AML-193 (cell line): ENCODE measurements at regions not wholly inside any gene's neighbourhood (a gene's known extent, or its start where the extent isn't known, plus 50 kb on each side); places are given as distances from the start of the nearest gene placed in this dataset.
"Not testable (repeated sequence)": the region's sequence is repeated elsewhere in the genome, so short reads cannot be mapped to it uniquely, and the experiment has no call there.

Experiments
- DNase-seq, 2 experiments: peaks; one replicate each; lab custom pipeline; 2025; lab: John Stamatoyannopoulos, UW

DNA sequence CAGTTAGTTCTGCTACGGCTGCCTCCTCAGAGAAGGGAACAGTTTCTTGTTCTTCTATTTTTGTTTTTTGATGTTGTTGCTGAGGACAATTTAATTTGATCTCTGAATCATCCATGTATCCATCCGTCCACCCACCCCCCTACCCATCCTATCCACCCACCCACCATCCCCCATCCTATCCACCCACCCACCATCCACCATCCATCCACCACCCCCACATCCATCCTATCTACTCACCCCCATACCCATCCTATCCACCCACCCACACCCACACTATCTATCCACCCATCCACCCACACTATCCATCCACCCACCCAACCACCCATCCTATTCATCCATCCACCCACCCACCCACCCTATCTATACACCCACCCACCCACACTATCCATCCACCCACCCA is 1207.2 kb downstream of the BRD1 start:
- not testable (repeated sequence) for DNase-seq

DNA sequence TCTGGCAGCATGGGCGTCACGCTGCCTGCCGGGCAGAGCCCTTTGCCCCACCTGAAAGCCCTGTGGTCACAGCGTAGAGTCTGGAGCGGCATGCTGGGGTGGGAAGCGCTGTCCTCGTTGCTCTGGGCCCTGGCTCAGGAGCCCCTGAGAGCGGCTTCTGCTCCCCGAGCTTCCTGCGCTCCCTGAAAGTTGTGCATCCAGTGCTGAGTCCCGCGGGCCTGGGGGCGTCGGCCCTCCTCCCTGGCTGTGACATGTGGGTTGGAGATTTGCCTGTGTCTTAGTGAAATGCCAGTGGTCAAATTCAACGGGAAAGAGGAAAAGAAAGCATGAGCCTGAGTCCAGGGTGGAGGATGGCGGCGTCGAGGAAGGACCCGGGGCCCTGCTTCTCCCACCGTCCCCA is 1208.0 kb downstream of the BRD1 start:
- no peak for DNase-seq

DNA sequence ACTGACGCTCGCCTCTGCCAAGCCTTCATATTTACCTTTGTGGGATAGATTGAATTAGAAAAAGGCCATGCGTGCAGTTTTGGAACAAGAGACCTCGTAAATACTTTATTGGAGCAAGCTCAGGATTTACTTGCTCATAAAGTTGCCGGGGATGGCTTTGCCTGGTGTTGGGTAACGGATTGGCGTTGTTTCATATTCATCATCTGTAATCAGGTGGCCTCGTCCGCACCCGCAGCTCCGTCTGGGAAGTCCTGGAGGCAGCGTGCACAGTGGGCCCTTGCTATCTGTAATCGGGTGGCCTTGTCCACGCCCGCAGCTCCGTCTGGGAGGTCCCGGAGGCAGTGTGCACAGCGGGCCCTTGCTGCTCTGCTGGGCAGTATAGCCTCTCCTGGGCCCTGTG is 1209.3 kb downstream of the BRD1 start:
- no peak for DNase-seq

DNA sequence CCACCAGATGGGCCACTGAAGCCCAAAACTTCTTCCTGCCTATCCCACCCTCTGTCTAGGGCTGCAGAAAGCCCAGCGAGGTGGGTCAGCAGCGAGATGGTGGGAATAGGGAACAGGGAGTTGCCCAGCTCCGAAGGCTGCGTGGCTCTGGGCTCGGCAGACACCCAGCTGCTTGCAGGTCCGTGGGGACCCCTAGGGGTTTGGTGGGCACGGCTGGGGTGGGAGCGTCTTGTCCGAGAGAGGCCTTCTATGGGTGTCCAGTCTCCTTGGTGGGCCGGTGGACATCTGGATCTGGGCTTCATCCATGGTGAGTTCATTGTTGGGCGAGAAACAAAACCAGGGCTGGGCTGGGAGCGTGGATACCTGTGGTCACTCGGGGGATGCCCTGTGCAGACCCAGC is 1211.0 kb downstream of the BRD1 start:
- DNase-seq = no peak

DNA sequence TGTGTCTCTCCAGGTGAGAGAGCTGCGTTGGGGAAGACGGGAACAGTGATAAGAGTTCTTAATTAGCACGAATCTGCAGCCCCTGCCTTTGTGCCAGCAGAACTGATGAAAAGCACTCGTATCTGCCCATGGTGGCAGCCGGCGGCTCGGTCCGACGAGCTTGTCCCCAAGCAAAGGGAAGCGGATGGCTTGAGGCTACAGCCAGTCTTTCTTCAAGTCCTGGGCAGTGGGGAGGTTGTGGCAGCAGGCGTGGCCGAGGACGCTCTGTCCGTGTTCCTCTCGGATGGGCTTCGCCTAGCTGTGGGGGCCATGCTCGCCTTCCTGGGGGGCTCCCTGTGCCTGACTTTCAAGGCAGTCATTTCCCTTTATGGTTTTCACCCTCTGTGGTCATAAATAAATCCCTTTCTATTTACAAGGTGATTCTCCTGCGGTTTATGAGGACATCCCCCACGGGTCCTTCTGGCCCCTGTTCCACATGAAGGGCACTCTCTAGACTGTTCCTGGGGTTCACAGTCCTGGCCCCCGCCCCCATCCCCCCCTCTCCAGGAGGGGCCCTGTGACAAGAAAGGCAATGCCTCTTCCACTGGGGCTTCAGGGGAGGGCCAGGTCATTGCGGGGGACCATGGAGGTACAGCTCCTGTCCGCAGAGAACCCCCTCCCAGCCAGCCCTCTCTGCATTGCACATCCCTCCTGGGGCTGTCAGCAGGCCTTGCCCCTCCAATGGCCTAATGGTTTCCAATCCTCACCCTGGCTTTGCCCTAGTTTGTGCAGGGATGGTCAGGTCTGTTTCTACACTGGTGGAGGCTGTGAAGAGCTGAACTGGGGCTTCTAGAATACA is 1212.3 kb downstream of the BRD1 start:
- DNase-seq = no peak

DNA sequence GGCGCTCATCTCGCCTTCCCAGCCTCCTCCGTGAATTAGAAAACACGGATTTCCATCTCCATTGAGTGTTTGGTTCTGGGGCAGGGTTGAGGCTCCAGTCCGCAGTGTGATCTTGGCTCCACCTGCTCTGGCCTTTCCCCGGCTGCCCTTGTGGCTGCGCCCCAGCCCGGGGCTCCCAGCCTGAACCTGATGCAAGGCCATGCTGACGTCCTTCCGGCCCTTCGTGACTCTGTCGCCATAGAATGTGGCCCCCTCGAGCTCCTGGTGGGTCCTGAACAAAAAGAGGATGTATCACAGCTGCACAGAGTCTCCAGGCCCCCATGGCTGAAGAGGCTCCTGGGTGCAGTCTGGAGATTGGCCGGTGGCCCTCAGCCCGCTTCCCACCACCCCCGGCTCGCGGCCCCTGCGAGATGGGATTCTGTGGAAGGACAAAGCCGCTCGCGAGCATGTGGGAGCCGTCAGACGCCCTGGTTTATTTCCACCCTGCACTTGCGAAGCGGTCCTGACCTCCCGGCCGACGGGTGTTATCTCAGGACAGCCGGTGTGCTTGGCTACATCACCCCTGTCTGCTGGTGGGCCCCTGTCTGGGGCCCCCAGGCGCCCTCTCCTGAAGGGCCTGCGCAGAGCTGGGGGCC is 1214.0 kb downstream of the BRD1 start:
- no peak for DNase-seq

DNA sequence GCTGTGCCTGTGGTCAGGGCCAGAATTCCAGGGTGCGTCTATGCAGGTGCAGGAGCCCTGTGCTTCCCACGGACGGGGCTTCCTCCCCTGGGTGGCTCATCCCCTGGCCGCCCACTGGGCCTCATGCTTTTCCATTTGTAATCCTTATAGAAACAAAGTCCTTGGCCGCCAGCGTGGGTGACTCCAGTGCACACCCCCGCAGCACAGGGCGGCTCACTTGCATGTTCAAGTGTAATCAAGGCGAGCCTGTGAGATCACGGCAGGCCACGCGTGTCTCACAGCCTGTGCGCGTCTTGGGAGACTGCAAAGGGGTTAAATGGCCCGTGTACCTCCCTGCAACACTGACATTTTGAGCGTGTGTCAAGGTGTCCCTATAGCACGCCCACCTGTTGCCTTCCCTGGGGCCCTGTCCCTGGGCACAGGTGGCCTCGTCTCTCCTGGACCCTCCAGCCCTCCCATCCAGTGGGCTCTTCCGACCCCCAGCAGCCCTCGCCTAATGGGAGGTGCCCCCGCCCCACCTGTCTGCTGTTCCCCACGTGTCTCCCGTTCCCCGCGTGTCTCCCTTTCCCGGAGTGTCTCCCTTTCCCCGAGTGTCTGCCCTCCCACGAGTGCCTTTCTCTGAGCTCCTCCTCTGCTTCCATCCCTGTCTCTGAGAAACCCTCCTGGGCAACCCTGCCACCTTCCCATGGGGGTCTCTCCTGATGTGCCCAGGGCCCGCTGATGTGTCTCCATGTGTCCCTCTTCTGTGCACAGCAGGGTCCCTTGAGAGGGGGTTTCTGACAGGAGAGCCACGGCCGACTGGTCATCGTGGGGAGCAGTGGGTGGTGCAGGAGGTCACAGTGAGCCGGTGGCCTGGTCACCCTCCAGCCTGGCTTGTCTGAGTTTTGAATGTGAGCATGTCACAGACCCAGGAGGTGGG is 1215.3 kb downstream of the BRD1 start:
- DNase-seq = no peak

DNA sequence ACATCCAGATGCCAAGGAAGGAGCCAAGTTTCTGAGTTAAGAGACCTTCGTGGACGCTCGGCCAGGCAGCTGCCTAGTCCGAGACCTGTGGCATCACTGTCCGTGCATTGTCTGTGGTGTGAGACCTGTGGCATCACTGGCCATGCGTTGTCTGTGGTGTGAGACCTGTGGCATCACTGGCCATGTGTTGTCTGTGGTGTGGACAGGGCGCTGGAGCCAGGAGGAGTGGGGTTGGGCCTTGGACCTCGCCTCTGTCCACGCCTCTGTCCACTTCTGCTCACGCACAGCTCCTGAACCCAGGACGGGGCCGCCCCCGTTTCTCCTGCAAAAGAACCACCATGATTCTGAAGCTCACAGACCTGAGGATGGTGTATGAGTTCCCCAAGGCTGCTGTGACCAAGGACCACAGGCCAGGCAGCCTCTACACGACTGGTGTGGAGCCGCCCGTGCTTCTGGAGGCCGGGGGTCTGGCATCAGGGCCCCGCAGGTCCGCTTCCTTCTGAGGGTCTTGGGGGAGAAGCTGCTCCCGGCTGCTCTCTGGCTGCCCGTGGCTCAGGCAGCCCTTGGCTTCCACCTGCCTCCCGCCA is 1218.3 kb downstream of the BRD1 start:
- no peak for DNase-seq

DNA sequence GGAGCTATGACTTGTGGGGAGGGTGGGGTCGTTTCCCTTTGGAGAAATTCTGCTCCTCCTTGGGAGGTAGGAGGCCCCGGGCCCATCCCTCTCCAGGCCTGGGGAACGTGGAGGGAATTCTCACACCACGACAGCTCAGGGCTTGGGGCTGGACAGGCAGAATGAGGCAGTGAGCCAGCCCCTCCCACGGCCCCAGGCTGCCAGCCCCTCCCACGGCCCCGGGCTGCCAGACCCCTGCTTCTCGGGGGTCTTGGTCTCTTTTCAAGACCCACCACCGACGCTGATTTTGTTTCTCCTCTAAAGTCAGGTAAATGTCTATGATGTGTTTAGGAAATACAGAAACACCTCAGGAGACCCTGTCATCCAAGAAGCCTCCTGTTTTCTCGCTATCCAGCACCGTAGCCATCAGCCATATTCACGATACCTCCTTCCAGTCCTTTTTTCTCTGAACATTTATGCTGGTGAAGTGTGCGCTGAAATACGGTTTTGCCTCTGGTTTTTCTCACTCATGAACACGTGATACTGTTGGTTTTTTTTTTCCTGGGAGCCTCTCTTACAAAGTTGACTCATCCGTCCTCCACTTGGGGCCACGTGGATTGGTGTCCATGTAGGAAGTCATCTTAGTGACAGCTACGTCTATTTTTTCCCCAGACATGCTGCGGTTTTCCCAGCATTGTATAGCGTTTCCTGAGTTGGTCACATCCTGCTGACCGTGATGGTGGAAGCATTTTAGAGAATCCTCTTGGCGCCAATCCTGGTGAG is 1219.6 kb downstream of the BRD1 start:
- DNase-seq = no peak

DNA sequence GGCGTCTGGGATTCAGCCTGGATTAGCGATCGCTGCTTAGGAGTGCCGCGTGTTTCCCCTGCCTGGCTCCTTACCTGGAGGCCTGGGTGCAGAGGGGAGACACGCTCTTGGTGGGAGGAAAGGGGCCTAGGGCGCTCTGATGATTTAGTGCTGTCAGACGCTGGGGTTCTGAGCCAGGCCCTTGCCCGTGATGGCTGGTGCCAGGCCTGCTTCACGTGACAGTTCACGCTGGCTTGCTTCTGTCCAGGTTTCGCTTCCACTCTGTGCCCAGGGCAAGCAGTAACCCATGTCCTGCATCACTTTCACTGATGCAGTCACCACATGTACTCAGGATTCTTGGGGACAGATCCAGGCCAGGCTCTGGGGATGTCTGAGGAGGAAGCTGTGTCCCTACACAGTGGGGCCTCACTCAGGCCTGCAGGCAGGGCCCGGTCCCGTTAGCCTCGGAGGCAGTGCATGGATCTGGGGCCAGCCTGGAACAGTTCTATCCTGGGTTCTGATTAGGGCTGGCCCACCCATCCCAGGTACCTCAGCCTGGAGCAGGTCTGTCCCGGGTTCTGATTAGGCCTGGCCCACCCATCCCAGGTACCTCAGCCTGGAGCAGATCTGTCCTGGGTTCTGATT is 1220.9 kb downstream of the BRD1 start:
- DNase-seq = no peak

DNA sequence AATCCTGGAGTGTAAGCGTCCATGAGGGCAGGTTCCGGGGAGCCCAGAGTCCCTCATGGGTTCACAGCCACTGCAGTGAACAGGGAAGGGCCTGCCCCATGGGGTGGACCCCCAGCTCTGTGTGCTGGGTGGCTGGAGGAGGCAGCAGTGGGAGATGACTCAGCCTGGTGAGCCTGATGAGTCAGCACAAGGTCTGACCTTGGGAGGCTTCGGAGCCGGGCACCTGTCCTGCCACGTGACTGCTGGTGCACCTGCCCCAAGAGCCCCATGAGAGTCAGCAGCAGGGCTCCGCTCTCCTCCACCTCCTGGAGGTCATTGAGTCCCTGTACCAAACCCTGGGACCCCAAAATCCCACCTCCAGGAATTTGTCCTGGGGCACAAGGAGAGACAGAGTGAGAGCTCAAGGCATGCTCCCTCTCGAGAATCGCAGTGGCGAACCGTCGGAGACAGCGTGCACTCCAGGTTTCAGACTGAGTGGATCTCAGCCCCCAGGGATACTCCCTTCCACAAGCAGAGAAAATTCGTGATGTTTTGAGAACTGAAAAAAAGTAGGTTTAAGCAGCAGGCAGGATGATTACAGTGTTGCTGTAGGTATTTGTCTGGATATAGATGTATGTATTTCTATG is 1221.7 kb downstream of the BRD1 start:
- DNase-seq = no peak

DNA sequence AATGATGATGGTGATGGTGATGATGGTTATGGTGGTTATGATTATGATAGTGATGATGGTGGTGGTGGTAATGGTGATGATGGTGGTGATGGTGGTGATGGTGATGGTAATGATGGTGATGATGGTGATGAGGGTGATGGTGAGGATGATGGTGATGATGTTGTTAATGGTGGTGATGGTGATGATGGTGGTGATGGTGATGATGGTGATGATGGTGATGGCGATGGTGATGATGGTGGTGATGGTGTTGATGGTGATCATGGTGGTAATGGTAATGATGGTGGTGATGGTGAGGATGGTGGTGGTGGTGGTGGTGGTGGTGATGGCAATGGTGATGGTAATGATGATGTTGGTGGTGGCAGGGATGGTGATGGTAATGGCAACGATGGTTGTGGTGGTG is 1222.5 kb downstream of the BRD1 start:
- no peak for DNase-seq

DNA sequence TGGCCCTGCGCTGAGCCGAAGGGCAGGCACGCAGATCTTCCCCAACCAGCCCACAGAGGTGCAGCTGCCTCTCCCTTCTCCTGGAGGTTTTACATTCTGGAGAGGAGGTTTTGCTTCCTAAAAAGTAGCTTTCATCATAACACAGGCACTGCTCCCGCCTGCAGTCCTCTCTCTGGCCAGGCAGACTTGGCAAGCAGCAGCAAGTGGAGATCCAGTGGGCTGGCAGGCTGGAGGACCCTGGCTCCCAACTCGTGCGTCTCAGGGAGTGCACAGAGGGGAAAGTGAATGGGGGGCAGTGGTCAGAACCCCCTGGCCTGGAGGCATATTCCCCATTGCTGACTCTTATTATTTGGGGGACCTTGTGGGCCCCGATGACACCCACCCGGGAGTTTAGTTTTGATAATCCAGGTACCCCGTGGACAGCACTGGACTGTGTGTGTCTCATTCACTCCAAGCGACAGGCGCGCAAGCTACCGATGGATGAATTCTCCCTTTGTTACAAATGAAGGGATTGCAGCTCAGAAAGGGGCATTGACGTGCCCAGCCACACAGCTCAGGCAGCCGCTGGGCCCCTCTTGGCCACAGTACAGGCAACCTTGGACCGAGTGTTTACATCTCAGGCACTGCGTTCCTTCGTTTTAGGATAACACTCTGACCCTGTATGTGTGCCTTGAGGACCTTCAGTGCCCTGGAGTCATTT is 1223.9 kb downstream of the BRD1 start:
- DNase-seq = no peak

DNA sequence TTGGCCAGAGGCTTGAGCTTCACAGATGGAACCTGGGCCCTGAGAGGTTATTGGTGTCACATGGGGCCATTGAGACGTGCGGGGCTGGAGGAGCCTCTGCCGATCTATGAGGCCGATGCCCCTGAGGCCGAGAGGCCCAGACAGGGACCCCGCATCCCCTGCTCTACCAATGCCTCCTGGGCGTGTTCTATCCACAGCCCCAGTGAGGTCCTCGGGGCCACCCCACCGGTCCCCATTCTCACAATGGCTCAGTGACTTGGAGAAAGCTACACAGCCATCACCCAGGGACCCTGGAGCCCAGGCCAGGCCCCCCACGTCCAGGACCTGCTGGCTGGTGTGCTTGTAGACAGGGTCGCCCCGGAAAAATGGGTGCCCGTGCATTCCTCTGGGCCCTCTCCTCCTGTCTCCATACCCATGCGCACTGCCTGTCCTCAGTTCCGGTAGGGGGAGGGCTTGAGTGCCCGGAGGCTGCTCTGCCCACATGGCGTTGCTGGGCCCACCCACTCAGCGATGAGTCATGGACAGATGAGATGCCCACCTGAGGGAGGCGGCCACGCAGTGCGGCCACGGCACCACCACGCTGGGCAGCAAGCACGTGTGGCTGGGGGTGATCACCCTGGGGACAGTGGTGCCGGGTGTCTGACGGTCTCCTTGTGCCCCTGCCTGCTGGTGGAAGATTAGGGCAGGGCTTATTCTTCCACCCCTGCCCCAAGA is 1224.7 kb downstream of the BRD1 start:
- DNase-seq = no peak

DNA sequence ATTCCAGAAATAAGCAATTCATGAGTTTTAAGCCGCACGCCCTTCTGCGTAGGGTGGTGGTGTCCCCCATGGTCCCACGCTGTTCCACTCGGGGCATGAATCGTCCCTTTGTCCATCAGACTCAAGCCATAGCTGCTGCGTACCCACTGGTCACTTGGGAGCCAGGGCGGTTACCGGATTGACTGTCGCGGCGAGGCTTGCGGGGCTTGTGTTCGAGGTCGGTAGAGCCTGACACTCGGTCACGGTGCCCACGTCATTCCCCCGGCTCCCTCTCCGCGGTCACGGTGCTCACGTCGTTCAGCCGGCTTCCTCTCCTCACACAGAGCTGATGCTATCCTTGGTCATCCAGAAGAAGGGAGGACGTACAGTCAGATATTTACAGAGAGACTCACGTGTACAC is 1227.0 kb downstream of the BRD1 start:
- no peak for DNase-seq

DNA sequence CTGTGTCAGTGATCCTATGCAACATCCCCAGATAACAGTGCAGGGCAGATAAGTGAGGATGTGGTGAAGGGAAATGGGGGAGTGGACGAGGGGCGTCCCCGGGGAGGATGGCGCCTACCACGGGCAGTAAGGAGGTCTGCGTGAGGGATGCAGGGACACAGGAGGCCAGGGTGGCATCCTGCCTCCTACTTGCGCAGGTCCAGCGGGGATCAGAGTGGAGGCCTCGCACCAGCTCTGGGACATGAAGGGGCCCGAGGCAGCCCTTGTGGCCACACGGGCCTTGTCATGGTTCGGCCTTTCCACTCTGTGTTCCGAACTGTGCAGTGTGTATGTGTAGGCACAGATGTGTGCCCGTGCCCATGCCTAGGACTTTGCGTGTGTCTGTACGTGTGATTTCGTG is 1227.5 kb downstream of the BRD1 start:
- no peak for DNase-seq

DNA sequence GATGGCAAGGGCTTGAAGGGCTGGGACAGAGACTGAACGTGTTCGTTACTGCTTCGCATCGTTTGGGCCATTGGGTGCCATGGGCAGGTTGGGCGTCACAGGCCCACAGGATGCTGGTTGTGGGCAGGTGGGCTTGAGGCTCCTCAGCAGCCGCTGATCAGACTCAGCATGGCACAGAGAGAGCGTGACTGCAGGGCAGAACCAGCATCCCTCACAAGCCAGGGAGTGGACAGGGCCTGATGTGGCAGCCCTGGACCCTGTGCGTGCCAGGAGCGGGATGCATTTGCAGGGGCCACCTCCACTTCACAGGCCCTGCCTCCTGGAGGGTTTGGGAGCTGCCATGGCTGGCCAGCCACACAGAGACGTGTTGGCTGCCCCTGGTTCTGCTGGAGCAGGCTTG is 1228.3 kb downstream of the BRD1 start:
- DNase-seq = no peak

DNA sequence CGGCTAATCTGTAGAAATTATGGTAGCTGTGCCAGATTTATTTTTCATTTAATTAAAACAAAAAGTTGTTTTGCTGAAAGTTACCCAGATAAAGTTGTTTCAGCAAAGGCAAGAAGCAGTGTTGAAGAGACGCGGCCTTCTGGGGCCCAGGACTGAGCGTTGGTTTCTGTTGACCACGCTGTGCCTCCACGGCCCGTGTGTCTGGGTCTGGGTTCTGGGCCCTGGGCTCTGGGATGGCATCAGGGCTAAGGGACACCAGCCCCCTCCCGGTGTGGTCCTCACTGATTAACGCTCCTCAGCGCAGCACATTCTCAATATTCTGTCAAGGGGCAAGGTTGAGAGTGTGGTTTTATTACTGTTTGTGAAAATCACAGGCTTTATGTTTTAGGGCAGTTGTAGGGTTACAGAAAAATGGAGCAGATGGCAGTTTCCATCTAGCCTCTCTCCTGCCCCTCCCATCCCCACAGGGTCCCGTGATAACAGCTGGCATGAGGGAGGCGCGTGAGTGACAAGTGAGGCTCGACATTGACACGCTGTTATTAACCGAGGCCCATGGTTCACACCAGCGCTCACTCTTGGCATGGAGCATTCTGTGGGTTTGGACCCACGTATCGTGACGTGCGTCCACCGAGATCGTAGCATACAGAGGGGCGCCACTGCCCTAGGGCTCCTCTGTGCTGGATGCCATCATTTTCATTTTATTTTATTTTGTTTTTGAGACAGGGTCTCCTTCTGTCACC is 1231.4 kb downstream of the BRD1 start:
- DNase-seq = no peak

DNA sequence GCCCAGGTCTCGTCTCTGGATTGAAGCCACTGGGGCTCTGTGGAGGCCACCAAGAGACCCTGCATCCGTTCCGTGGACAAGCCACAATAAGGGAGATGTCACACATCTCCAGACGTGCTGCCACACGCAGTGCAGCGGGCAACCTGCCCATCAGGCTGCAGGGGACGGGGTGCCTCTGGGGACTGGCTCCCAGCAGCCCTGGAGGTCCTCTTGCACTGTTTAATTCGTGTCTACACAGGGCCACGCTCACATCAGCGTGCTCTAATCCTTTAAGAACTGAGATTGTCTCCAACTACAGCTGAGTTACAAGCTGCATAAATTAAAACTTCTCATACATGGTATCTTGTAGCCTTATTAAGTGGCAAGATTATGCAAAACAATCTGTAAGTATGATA is 1232.2 kb downstream of the BRD1 start:
- no peak for DNase-seq
